PC-3 (cell line): ENCODE measurements at regions not wholly inside any gene's neighbourhood (a gene's known extent, or its start where the extent isn't known, plus 50 kb on each side); places are given as distances from the start of the nearest gene placed in this dataset.

Experiments
- CTCF ChIP-seq: fragments of 300-600 bp; sonication (generic); conservative IDR thresholded peaks from 2 replicates; pipeline ENCODE4 v1.5.1; 2017; ENCODE audit warnings: antibody characterized with exemption, low read depth, mild to moderate bottlenecking, low read length
- EZH2 ChIP-seq: fragments of 300-600 bp; sonication (generic); IDR thresholded peaks from one replicate; pipeline ENCODE4 v1.6.1; 2017; ENCODE audit warnings: antibody characterized with exemption, mild to moderate bottlenecking, low read length; ENCODE audit not compliant: unreplicated experiment

- no peak for TF ChIP-seq EZH2
- no peak for TF ChIP-seq CTCF
Measured at GRCh38 chr7:45495618-45496017, 78.5 kb upstream of the ADCY1 start.
